ENCODE measurements at regions not wholly inside any gene's neighbourhood (a gene's known extent, or its start where the extent isn't known, plus 50 kb on each side); places are given as distances from the start of the nearest gene placed in this dataset.

GRCh38 chr15:38843051-38843501 lies 278.5 kb upstream of the RASGRP1 start (continued):
- TF ChIP-seq E2F5 (CRISPR knock-in tag; IDR thresholded peaks at IDR 0.05) = no peak
- TF ChIP-seq JUN (CRISPR knock-in tag; IDR thresholded peaks at IDR 0.05) = no peak
- no peak for TF ChIP-seq ARID4B (CRISPR knock-in tag; IDR thresholded peaks at IDR 0.05; ENCODE audit: borderline replicate concordance)

GRCh38 chr15:38843736-38844590 lies 279.3 kb upstream of the RASGRP1 start:
- CTCF ChIA-PET = interaction anchor here (2.7 kb wide), 1 partner anchor 10 kb away, joined by 9 read pairs; no protein-coding TSS in a partner anchor
- Mint-ChIP-seq H3K4me1 (peaks cover 18% of the 10 kb centered on the region), H3K36me3 (peaks cover 9% of the 10 kb centered on the region), H3K9me3 (peaks cover 18% of the 10 kb centered on the region), H3K4me3 (no peak overlapping the region), H3K27me3 (ENCODE audit: low read depth) (0 out of 2 replicates have a peak, but pooled peaks cover 3% of the 10 kb centered on the region), H3K27ac (no peak overlapping the region)
- POLR2A ChIA-PET = no interaction called here
- no peak for TF ChIP-seq ESRRA (CRISPR knock-in tag; IDR thresholded peaks at IDR 0.05; ENCODE audit: borderline replicate concordance)
- TF ChIP-seq FOXP4 (CRISPR knock-in tag; IDR thresholded peaks at IDR 0.05) = no peak
- no peak for DNase-seq (ENCODE audit: low spot score)
- no peak for ATAC-seq

- CTCF ChIA-PET = no interaction called here
- TF ChIP-seq TEAD1 (CRISPR knock-in tag; IDR thresholded peaks at IDR 0.05) = no peak
- TF ChIP-seq SMAD4 (CRISPR knock-in tag; IDR thresholded peaks at IDR 0.05) = no peak
- no peak for TF ChIP-seq ZNF138 (CRISPR knock-in tag; conservative IDR thresholded peaks at IDR 0.05)
- no peak for TF ChIP-seq FOXJ3 (CRISPR knock-in tag; IDR thresholded peaks at IDR 0.05; ENCODE audit: borderline replicate concordance)
- no peak for TF ChIP-seq ZNF396 (CRISPR knock-in tag; IDR thresholded peaks at IDR 0.05; ENCODE audit: borderline replicate concordance)
- TF ChIP-seq FOXP4 (CRISPR knock-in tag; IDR thresholded peaks at IDR 0.05) = no peak
- no peak for TF ChIP-seq KAT7 (CRISPR knock-in tag; IDR thresholded peaks at IDR 0.05; ENCODE audit: borderline replicate concordance)
- no peak for TF ChIP-seq ZSCAN18 (CRISPR knock-in tag; IDR thresholded peaks at IDR 0.05)
- TF ChIP-seq ZNF232 (CRISPR knock-in tag; IDR thresholded peaks at IDR 0.05) = no peak
- TF ChIP-seq RELA (CRISPR knock-in tag; IDR thresholded peaks at IDR 0.05; ENCODE audit: borderline replicate concordance) = no peak
- no peak for TF ChIP-seq E2F5 (CRISPR knock-in tag; IDR thresholded peaks at IDR 0.05)
- no peak for TF ChIP-seq ATF6 (CRISPR knock-in tag; IDR thresholded peaks at IDR 0.05)
- TF ChIP-seq CBFB (CRISPR knock-in tag; IDR thresholded peaks at IDR 0.05; ENCODE audit: low read depth) = no peak
Observed at GRCh38 chr15:38844736-38845135, 280.1 kb upstream of the RASGRP1 start.

More at GRCh38 chr15:38844736-38845135, 280.1 kb upstream of the RASGRP1 start:
- H3K9me3 Mint-ChIP-seq = peaks cover 14% of the 10 kb centered on the region
- POLR2A ChIA-PET = no interaction called here
- H3K4me3 Mint-ChIP-seq = no peak overlapping the region
- H3K36me3 Mint-ChIP-seq = peaks cover 7% of the 10 kb centered on the region
- 0 out of 2 replicates have a peak, but pooled peaks cover 3% of the 10 kb centered on the region for H3K27me3 Mint-ChIP-seq (ENCODE audit: low read depth)
- peaks cover 21% of the 10 kb centered on the region for H3K4me1 Mint-ChIP-seq
- ATAC-seq (no peak), DNase-seq (ENCODE audit: low spot score) (no peak)
- H3K27ac Mint-ChIP-seq = no peak overlapping the region
